Lung (tissue), 11 donors: ENCODE measurements at regions not wholly inside any gene's neighbourhood (a gene's known extent, or its start where the extent isn't known, plus 50 kb on each side); places are given as distances from the start of the nearest gene placed in this dataset.

ENCODE experiments used
- ATAC-seq: fragments of 200-7000 bp; cut with Tn5 transposase; one replicate; pipeline ENCODE4 v1.9.1; 2020; ENCODE audit warnings: moderate number of reproducible peaks; ENCODE audit not compliant: insufficient read depth, low FRiP score
- DNase-seq, 3 donors: peaks; one replicate each; pipeline ENCODE4 v3.0.0-alpha.2; 2013 to 2017
- H3K27ac ChIP-seq, 2 donors: one replicate each; pipeline ENCODE4 v1.5.1; 2013; ENCODE audit warnings: mild to moderate bottlenecking in 2 of 2, moderate library complexity in 2 of 2, control low read depth in 1 of 2, inconsistent platforms in 1 of 2, low read depth in 1 of 2, low read length in 1 of 2
- H3K27me3 ChIP-seq, 3 donors: one replicate each; pipeline ENCODE4 v1.5.1; 2013; ENCODE audit warnings: low read length in 2 of 3; ENCODE audit not compliant: control insufficient read depth in 3 of 3, insufficient read depth in 3 of 3
- H3K36me3 ChIP-seq, 4 donors: one replicate each; pipeline ENCODE4 v1.5.1; 2013; ENCODE audit warnings: low read length in 4 of 4, mild to moderate bottlenecking in 1 of 4, moderate library complexity in 1 of 4; ENCODE audit not compliant: control insufficient read depth in 4 of 4, insufficient read depth in 4 of 4
- H3K4me1 ChIP-seq, 5 donors: one replicate each; pipeline ENCODE4 v1.5.1; 2013; ENCODE audit warnings: low read length in 5 of 5, mild to moderate bottlenecking in 2 of 5, moderate library complexity in 1 of 5; ENCODE audit not compliant: control insufficient read depth in 5 of 5, insufficient read depth in 5 of 5
- H3K4me3 ChIP-seq: one replicate; pipeline ENCODE4 v1.5.1; 2013; ENCODE audit warnings: mild to moderate bottlenecking, control low read depth, moderate library complexity
- H3K9ac ChIP-seq, 2 donors: one replicate each; pipeline ENCODE4 v1.5.1; 2013; ENCODE audit warnings: low read length in 2 of 2, control low read depth in 1 of 2; ENCODE audit not compliant: insufficient read depth in 1 of 2
- H3K9me3 ChIP-seq, 4 donors: one replicate each; pipeline ENCODE4 v1.5.1; 2013; ENCODE audit warnings: low read length in 3 of 4, mild to moderate bottlenecking in 1 of 4, moderate library complexity in 1 of 4; ENCODE audit not compliant: control insufficient read depth in 4 of 4, insufficient read depth in 3 of 4
- WGBS, 2 donors: extraction: QIAGEN DNeasy Blood & Tissue Kit; methylation state at CpG; one replicate each; pipeline ENCODE4 v1.1.7; 2013; 5-methylcytosine and 5-hydroxymethylcytosine counted together
- TF ChIP-seq, protein P1 (sequence below): IDR thresholded peaks from 2 replicates; pipeline ENCODE4 v1.5.1; 2012; ENCODE audit warnings: mild to moderate bottlenecking; ENCODE audit errors: control extremely low read depth, extremely low read depth
- donor health status: control.
- donor health status: control.
- donor health status: Bipolar disorder and iron deficiency.
- donor health status: healthy.
- donor health status: DM: yes; HTN: yes; CAD: no.

DNA sequence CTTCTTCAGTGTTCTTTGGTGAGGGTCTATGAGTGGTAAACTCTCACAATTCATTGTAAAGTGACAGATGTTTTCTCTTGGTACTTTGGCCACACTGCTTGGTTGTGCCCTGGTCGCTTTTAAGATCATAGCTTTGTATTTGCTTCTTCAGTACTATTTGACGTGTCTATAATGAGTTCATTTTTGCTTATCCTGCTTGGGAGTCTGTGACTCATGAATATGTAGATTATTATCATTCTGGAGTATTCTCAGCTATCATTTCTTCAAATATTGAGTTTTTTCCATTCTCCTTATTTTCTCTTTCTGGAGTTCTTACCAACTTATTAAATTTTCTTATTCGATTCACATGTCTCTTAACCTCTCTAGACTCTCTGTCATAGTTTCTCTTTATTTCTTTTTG is 73.0 kb upstream of the HS6ST1 start:
- WGBS, 2 donors = 92 to 94% methylated on average over 3 of the region's 3 CpGs

DNA sequence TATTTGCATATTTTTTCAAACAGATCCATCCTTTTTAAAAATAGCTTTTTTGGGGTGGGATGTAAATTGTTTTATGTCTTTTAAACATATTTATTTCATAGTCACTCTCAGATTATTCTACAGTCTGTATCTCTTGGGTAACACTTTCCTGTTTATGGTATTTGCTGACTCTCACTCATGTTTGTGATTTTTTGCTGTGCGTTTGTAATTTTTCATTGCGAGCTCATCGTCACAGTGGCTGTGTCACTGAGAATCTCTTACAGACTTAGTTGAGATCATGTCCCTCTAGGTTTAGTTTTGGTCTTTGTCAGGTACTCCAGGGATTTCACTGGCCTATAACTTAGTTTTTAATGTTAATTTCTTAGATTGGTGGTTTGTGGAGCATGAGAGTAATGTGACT is 73.5 kb upstream of the HS6ST1 start:
- 84% methylated on average over 3 of the region's 3 CpGs for WGBS, 2 donors
- no peak for ATAC-seq
- TF ChIP-seq, protein P1, sequence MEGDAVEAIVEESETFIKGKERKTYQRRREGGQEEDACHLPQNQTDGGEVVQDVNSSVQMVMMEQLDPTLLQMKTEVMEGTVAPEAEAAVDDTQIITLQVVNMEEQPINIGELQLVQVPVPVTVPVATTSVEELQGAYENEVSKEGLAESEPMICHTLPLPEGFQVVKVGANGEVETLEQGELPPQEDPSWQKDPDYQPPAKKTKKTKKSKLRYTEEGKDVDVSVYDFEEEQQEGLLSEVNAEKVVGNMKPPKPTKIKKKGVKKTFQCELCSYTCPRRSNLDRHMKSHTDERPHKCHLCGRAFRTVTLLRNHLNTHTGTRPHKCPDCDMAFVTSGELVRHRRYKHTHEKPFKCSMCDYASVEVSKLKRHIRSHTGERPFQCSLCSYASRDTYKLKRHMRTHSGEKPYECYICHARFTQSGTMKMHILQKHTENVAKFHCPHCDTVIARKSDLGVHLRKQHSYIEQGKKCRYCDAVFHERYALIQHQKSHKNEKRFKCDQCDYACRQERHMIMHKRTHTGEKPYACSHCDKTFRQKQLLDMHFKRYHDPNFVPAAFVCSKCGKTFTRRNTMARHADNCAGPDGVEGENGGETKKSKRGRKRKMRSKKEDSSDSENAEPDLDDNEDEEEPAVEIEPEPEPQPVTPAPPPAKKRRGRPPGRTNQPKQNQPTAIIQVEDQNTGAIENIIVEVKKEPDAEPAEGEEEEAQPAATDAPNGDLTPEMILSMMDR = no peak

More for the DNA sequence above, 73.0 kb upstream of the HS6ST1 start:
- ATAC-seq (no peak), DNase-seq (no peak)
- Histone ChIP-seq H3K27me3 (no peaks in the 10 kb centered on the region), H3K27ac (no peak overlapping the region), H3K9ac (no peak overlapping the region), H3K4me1 (peaks cover 0 to 9% (median 0%) of the 10 kb centered on the region in 5 donors), H3K36me3 (peaks cover 0 to 2% (median 0%) of the 10 kb centered on the region in 4 donors), H3K9me3 (no peaks in the 10 kb centered on the region), H3K4me3 (no peak overlapping the region)
- TF ChIP-seq, protein P1 = no peak

DNA sequence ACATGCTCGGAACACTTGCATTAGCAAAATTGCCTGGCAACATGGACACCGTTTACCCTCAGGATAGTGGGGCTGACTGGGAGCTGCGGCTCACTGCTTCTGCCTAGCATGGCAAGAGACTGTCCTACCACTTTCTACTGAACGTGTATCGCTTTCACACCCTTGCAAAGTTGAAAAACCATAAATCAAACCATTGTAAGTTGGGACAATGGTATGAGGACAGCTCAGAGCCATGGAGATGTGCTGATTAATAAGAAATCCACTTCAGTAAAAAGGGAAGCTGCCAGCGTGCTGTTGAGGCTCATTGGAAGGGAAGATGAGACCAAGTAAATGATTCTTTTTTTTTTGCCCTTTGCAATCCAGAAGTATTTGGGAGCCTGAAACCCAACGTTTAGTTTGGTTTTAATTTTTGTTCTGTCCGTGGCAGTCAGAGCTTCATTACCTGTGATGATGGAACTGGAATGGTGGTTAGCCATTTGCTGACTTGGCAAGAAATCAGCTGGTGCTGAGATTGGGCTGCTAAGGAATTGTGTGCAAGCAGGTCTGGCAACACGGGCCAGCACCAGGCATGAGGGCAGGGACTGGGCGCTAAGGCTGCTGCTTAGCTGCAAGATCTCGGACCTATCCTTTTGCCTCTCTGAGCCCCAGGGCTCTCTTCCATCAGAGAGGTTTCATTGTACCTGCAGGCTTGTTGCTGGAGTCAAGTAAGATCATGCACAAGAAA is 75.5 kb upstream of the HS6ST1 start:
- no peak for ATAC-seq
- H3K27me3 ChIP-seq = no peaks in the 10 kb centered on the region
- no peaks in the 10 kb centered on the region for H3K9me3 ChIP-seq
- H3K4me3 ChIP-seq = no peak overlapping the region
- H3K36me3 ChIP-seq = peaks cover 0 to 2% (median 0%) of the 10 kb centered on the region in 4 donors
- TF ChIP-seq, protein P1 = no peak
- H3K9ac ChIP-seq = no peak overlapping the region
- no peak overlapping the region for H3K27ac ChIP-seq
- no peak for DNase-seq
- peaks cover 0 to 9% (median 0%) of the 10 kb centered on the region in 5 donors for H3K4me1 ChIP-seq
- WGBS, 2 donors = 76 to 78% methylated on average over 11 of the region's 11 CpGs

More for the DNA sequence above, 73.5 kb upstream of the HS6ST1 start:
- H3K27me3 ChIP-seq = no peaks in the 10 kb centered on the region
- peaks cover 0 to 2% (median 0%) of the 10 kb centered on the region in 4 donors for H3K36me3 ChIP-seq
- H3K4me3 ChIP-seq = no peak overlapping the region
- H3K9me3 ChIP-seq = no peaks in the 10 kb centered on the region
- H3K4me1 ChIP-seq = peaks cover 0 to 9% (median 0%) of the 10 kb centered on the region in 5 donors
- H3K9ac ChIP-seq = no peak overlapping the region
- DNase-seq = no peak
- H3K27ac ChIP-seq = no peak overlapping the region
